Motor neuron (in vitro differentiated cells): ENCODE measurements at regions not wholly inside any gene's neighbourhood (a gene's known extent, or its start where the extent isn't known, plus 50 kb on each side); places are given as distances from the start of the nearest gene placed in this dataset.

Experiments
- ATAC-seq, 8 experiments: fragments of 200-7000 bp; cut with Tn5 transposase; replicated peaks in 6 of 8; 2 replicates each; pipeline ENCODE4 v1.8.0; 2021; ENCODE audit warnings: mild to moderate bottlenecking in 8 of 8, moderate library complexity in 8 of 8
- H3K27ac ChIP-seq, 2 donors: fragments of 250-450 bp; sonication (Bioruptor Pico); 2 replicates each; pipeline ENCODE4 v1.9.0; 2021; ENCODE audit warnings: antibody characterized with exemption in 2 of 2, mild to moderate bottlenecking in 2 of 2, moderate library complexity in 1 of 2
- H3K4me1 ChIP-seq, 2 donors: fragments of 250-450 bp; sonication (Bioruptor Pico); replicated peaks in 1 of 2; 2 replicates each; pipeline ENCODE4 v1.6.1; 2021; ENCODE audit warnings: antibody characterized with exemption in 2 of 2, mild to moderate bottlenecking in 2 of 2, moderate library complexity in 1 of 2
- H3K4me3 ChIP-seq, 5 donors: fragments of 250-450 bp; sonication (Bioruptor Pico); 2 replicates each; pipeline ENCODE4 v1.9.0; 2021; ENCODE audit warnings: antibody characterized with exemption in 5 of 5, mild to moderate bottlenecking in 5 of 5, moderate library complexity in 4 of 5
- WGBS, 10 experiments: fragments of 450-650 bp; shearing (Covaris generic); methylation state at CpG; one replicate each; pipeline ENCODE4 v1.0.0; 2022; 5-methylcytosine and 5-hydroxymethylcytosine counted together
- in situ Hi-C, 9 experiments: fragments of 400-800 bp; cut with MboI; loops; one replicate each; pipeline ENCODE4 v1.15.0; 2021; ENCODE audit warnings: low sequenced_read_pairs in 9 of 9, low pct_unique_long_range_greater_than_20kb in 2 of 9; ENCODE audit not compliant: unreplicated experiment in 9 of 9

GRCh38 chr13:53129864-53130393, 101.3 kb downstream of the OLFM4 start:
- H3K27ac ChIP-seq, result no peak overlapping the region
- 0 to 100% (median 43%) methylated on average over 1 to 2 of the region's 2 CpGs; no CpG with 5 or more reads in 2 of the 10 experiments for WGBS, 10 experiments
- in situ Hi-C loops, result no loop called here
- no peaks in the 10 kb centered on the region for H3K4me1 ChIP-seq
- H3K4me3 ChIP-seq, result no peak overlapping the region
- ATAC-seq, result no peak

DNA sequence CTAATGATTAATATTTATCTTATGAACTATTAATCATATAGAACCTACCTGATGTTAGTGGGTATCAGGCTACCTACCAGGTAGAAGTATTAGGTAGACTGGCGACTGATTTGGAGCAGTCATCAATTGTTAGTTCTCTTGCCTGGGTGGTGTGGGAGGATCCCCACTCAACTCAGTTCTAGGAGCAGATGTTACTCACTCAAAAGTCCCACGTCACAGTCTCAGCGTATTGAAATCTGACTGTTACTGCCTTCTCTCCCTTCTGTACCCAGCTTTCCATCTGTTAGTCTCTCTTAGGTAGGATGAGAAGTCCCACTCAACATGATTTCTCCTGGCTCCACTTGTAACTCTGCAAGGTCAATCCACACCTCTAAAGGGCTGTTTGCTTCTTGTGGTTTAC, 102.7 kb downstream of the OLFM4 start:
- in situ Hi-C loops, result no loop called here
- no peak overlapping the region for H3K27ac ChIP-seq
- no peak overlapping the region for H3K4me3 ChIP-seq
- no peak for ATAC-seq
- 32 to 100% (median 81%) methylated on average over 2 to 3 of the region's 3 CpGs; no CpG with 5 or more reads in 5 of the 10 experiments for WGBS, 10 experiments
- no peaks in the 10 kb centered on the region for H3K4me1 ChIP-seq

GRCh38 chr13:53135301-53135700, 106.7 kb downstream of the OLFM4 start:
- H3K4me1 ChIP-seq, result no peaks in the 10 kb centered on the region
- H3K27ac ChIP-seq, result no peak overlapping the region
- 0 to 89% (median 74%) methylated on average over 1 to 2 of the region's 2 CpGs; no CpG with 5 or more reads in 4 of the 10 experiments for WGBS, 10 experiments
- in situ Hi-C loops, result no loop called here
- no peak for ATAC-seq
- H3K4me3 ChIP-seq, result no peak overlapping the region

DNA sequence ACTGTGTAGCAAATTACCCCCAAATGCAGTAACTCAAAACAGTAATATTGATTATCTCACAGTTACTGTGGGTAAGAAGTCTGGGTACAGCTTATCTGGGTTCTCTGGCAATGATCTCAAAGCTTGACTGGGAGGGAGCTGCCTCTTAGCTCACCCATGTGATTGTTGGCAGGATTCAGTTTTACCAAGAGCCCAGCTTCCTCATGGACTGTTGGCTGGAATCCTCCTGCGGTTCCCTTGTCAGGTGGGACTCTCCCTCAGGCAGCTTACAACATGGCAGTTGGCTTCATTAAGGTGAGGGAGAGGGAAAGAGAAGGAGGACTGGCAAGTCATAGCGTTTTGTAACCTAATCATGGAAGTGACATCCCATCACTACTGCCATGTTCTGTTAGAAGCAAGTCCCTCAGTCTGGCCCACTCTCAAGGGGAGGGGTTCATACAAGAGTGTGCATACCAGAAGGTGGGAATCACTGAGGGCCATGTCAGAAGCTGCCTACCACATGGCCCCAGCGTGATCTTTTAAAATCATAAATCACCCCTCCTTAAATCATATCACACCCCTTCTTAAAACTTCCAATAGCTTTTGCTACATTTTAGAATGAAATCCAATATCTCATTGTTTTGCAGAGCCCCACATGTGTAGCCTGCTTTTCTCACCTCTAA, 108.1 kb downstream of the OLFM4 start:
- in situ Hi-C loops, result no loop called here

GRCh38 chr13:53137779-53138178, 109.2 kb downstream of the OLFM4 start:
- Histone ChIP-seq H3K4me3 (no peak overlapping the region), H3K4me1 (no peaks in the 10 kb centered on the region), H3K27ac (no peak overlapping the region)
- in situ Hi-C loops, result no loop called here
- 0 to 80% (median 48%) methylated on average over 1 of the region's 1 CpG; no CpG with 5 or more reads in 4 of the 10 experiments for WGBS, 10 experiments
- peak in 1 of 8 experiments; percentile 56 for ATAC-seq

More for the DNA sequence above, 108.1 kb downstream of the OLFM4 start:
- 0 to 100% (median 88%) methylated on average over 1 to 2 of the region's 3 CpGs; no CpG with 5 or more reads in 4 of the 10 experiments for WGBS, 10 experiments
- no peak for ATAC-seq
- H3K27ac ChIP-seq, result no peak overlapping the region
- no peak overlapping the region for H3K4me3 ChIP-seq
- H3K4me1 ChIP-seq, result no peaks in the 10 kb centered on the region

DNA sequence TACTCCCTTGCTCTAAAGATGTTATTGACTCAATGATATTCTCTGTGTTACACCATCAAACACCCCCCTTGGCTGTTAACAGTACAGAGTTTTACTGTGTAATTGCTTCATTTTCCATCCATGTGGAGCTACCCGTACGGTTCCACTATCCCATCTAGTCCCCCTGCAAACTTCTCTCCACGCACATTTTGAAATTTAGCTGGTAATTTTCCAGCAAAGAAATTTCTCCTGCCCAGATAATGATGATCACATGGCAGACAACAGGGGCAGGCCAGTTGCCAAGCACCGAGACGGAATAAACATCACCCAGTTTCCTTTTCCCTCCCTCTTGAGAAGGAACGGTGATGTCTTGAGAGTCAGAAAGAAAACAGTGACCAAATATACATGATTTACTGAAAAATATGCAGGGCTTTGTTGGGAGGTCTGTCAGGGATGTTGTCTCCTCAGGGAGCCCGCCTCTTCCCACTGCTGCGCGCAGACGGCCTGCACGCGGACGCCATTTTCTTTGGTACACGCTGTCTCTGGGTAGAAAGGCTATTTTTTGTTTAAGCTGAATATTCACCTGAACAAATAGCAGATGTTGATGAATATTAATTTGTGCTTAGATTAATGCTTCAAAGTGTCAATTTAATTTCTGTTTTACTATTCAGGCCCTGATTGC, 109.9 kb downstream of the OLFM4 start:
- Histone ChIP-seq H3K27ac (no peak overlapping the region), H3K4me3 (no peak overlapping the region), H3K4me1 (no peaks in the 10 kb centered on the region)
- in situ Hi-C loops, result no loop called here
- peak in 4 of 8 experiments; percentile 16 to 71 (median 31) for ATAC-seq
- 10 to 100% (median 82%) methylated on average over 1 to 12 of the region's 14 CpGs; no CpG with 5 or more reads in 2 of the 10 experiments for WGBS, 10 experiments

- Histone ChIP-seq H3K4me1 (peaks cover 7 to 8% of the 10 kb centered on the region in 2 donors), H3K4me3 (no peak overlapping the region), H3K27ac (no peak overlapping the region)
- in situ Hi-C loops, result no loop called here
- no peak for ATAC-seq
- 20 to 80% (median 45%) methylated on average over 1 to 3 of the region's 3 CpGs; no CpG with 5 or more reads in 4 of the 10 experiments for WGBS, 10 experiments
Observed at GRCh38 chr13:53141336-53141735, 112.7 kb downstream of the OLFM4 start.

GRCh38 chr13:53142306-53142705, 113.7 kb downstream of the OLFM4 start:
- ATAC-seq, result no peak
- H3K4me3 ChIP-seq, result no peak overlapping the region
- WGBS, 10 experiments, result 12 to 95% (median 63%) methylated on average over 2 to 5 of the region's 5 CpGs; no CpG with 5 or more reads in 1 of the 10 experiments
- no peak overlapping the region for H3K27ac ChIP-seq
- in situ Hi-C loops, result no loop called here
- peaks cover 7 to 8% of the 10 kb centered on the region in 2 donors for H3K4me1 ChIP-seq

- in situ Hi-C loops, result no loop called here
- ATAC-seq, result peak in 1 of 8 experiments; percentile 35
- 26 to 100% (median 76%) methylated on average over 1 to 6 of the region's 6 CpGs; no CpG with 5 or more reads in 1 of the 10 experiments for WGBS, 10 experiments
Observed at GRCh38 chr13:53143757-53144339, 115.2 kb downstream of the OLFM4 start.

DNA sequence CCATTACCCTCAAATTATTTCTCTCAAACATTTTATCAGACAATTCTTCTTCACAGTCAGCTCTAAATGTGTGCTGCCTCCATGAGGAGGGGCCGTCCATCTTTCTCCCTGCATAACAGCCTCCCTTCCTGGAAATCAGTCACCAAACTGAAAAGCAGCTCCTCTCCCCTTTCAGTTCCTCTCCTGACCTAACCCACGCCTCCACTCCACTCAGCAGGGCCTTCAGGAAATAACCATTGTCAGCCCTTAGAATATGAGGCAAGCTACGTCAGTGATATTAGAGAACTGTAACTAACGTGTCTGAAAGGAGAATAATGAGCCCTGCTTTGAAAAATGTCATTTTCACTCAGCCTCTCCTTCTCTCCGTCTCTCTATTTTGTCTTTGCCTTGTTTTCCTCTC, 116.2 kb downstream of the OLFM4 start:
- Histone ChIP-seq H3K4me1 (peaks cover 7 to 8% of the 10 kb centered on the region in 2 donors), H3K4me3 (no peak overlapping the region), H3K27ac (no peak overlapping the region)
- WGBS, 10 experiments, result 7 to 75% (median 56%) methylated on average over 2 to 5 of the region's 5 CpGs; no CpG with 5 or more reads in 1 of the 10 experiments
- peak in 5 of 8 experiments; percentile 36 to 71 (median 53) for ATAC-seq
- in situ Hi-C loops, result no loop called here

More at GRCh38 chr13:53143757-53144339, 115.2 kb downstream of the OLFM4 start:
- Histone ChIP-seq H3K27ac (no peak overlapping the region), H3K4me3 (no peak overlapping the region), H3K4me1 (peaks cover 7 to 8% of the 10 kb centered on the region in 2 donors)

GRCh38 chr13:53150568-53150967, 122.0 kb downstream of the OLFM4 start:
- WGBS, 10 experiments, result 0 to 100% (median 69%) methylated on average over 1 to 5 of the region's 5 CpGs; no CpG with 5 or more reads in 2 of the 10 experiments
- H3K4me3 ChIP-seq, result no peak overlapping the region
- no peak for ATAC-seq
- no peak overlapping the region for H3K27ac ChIP-seq
- in situ Hi-C loops, result no loop called here
- peaks cover 2 to 3% of the 10 kb centered on the region in 2 donors for H3K4me1 ChIP-seq

GRCh38 chr13:53151336-53152056, 122.9 kb downstream of the OLFM4 start:
- no peak overlapping the region for H3K4me3 ChIP-seq
- H3K4me1 ChIP-seq, result peaks cover 2 to 3% of the 10 kb centered on the region in 2 donors
- in situ Hi-C loops, result no loop called here
- ATAC-seq, result peak in 7 of 8 experiments; percentile 16 to 99 (median 90)
- no peak overlapping the region for H3K27ac ChIP-seq
- 17 to 68% (median 25%) methylated on average over 2 to 5 of the region's 5 CpGs; no CpG with 5 or more reads in 2 of the 10 experiments for WGBS, 10 experiments
